Activated T-helper 17 cell treated with anti-CD3 and anti-CD28 coated beads, Interleukin-2, amount 50 U/mL, for 72 hours (primary cell): ENCODE measurements at regions not wholly inside any gene's neighbourhood (a gene's known extent, or its start where the extent isn't known, plus 50 kb on each side); places are given as distances from the start of the nearest gene placed in this dataset.

ENCODE experiments used
- ATAC-seq: fragments of 150-1000 bp; cut with Tn5 transposase; replicated peaks from 2 replicates; pipeline ENCODE4 v1.10.0; 2021; ENCODE audit warnings: mild to moderate bottlenecking, moderate library complexity
- H3K27ac Mint-ChIP-seq: one replicate; pipeline ENCODE4 v1.8.0; 2022; ENCODE audit warnings: mixed read lengths
- H3K27me3 Mint-ChIP-seq: one replicate; pipeline ENCODE4 v1.8.0; 2022; ENCODE audit warnings: mixed read lengths
- H3K36me3 Mint-ChIP-seq: one replicate; pipeline ENCODE4 v1.8.0; 2022; ENCODE audit warnings: low read depth, mild to moderate bottlenecking, mixed read lengths
- H3K4me1 Mint-ChIP-seq: one replicate; pipeline ENCODE4 v1.8.0; 2022; ENCODE audit warnings: mixed read lengths
- H3K4me3 Mint-ChIP-seq: one replicate; pipeline ENCODE4 v1.8.0; 2022; ENCODE audit warnings: mild to moderate bottlenecking, mixed read lengths
- H3K9me3 Mint-ChIP-seq: one replicate; pipeline ENCODE4 v1.8.0; 2022; ENCODE audit warnings: mixed read lengths

DNA sequence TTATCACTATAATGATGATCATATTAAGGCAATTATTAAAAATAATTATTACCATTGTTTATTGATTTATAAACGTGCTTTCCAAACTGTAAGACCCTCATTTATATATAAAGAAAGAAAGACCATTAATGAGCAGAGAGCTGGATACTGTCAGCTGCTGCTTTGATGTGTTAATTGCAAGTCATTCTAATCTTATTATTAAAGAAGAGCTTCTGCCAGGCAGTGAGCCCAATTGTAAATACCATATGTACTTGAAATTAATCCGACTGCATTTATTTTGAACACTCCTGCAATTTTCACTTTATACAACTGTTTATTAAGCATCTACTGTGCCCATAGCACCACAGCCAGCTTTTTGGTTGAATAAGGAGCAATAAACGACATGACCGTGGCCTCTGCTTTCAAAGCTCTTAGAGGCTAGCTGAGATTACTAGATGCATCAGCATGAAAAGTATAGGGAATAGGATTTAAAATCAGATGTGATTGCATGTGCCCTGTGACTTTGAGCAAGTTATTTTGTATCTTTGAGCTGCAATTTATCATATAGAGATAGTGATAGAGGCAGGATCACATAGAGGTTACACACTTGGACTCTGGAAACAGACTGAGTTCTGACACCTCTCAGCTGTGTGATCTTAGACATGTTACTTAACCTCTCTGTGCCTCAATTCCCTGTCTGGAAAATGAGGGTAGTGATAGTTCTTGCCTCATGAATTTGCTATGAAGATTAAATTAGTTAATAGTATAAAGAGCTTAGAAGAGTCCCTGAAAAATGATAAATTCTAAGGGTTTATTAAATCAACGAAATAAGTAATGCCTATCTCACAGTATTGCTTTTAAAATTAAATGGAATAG is 83.4 kb downstream of the MYCN start:
- Mint-ChIP-seq H3K27ac (no peak overlapping the region), H3K4me3 (no peak overlapping the region), H3K9me3 (no peaks in the 10 kb centered on the region), H3K36me3 (no peaks in the 10 kb centered on the region), H3K4me1 (no peaks in the 10 kb centered on the region), H3K27me3 (peaks cover 9% of the 10 kb centered on the region)
- ATAC-seq: no peak

DNA sequence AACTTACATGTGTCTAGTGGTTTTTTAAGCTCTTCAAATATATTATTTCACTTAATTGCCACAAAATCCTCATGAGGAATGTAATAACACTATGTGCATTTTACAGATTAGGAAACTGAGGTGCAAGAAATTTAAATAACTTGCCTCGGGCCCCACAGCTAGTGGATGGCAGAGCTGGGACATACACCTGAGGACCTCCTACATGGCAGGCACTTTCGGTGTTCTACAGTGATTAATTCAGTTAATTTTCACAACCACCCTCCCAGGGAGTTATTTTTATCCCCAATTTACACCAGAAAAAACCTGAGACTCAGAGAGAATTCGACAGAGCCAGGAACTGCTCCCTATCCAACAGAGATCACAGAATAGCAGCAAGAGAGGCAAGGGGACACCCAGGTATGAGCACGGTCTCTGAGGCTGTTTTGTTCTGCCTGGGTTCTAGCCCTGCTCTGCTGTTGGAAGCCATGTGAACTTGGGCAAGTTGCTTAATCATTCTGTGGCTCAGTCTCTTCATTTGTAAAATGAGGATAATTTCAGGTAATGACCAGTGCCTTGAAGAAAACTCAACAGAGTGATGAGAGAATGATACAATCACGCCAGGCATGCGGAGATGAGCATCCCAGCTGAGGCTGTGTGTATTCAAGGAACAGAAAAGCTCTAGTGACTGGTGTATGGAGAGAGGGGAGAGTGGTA is 82.3 kb downstream of the MYCN start:
- Mint-ChIP-seq H3K27ac (no peak overlapping the region), H3K36me3 (no peaks in the 10 kb centered on the region), H3K4me1 (no peaks in the 10 kb centered on the region), H3K9me3 (no peaks in the 10 kb centered on the region), H3K27me3 (peaks cover 6% of the 10 kb centered on the region), H3K4me3 (no peak overlapping the region)
- ATAC-seq: no peak

DNA sequence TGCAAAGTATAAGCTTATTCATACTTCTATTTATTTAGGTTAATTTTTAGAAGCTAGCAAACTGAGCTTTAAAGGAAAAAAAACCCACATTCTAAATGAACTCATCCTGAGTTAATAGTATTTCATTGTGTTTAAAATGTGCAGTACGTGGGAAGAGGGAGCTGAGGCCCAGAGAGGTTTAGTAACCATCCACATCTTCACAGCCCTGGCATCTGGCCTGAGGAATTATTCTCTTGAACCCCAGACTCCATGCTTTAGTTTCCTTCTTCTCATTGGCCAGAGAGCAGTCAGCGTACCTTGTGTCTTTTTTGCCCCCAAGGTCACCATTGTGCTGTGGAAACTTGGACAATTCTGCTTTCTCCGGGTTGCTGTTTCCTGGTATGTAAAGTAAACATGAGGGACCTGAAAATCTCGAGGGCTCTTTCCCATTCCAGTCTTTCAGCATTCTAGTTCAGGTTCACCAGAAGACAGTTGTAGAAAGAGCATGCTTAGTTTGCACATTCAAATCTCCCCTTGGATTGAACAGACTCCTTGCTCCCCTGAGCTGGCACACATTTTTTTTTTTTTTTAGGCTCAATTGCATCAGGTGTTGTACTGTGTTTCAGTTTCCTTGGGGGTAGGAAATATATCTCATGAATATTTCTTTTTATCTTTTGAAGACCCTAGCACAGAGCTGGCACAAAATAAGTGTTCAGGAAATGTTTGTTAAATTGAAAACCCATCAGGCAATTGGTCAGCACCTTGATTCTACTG is 81.4 kb downstream of the MYCN start:
- H3K4me1 Mint-ChIP-seq: no peaks in the 10 kb centered on the region
- H3K27ac Mint-ChIP-seq: no peak overlapping the region
- peaks cover 3% of the 10 kb centered on the region for H3K9me3 Mint-ChIP-seq
- no peak for ATAC-seq
- H3K4me3 Mint-ChIP-seq: no peak overlapping the region
- H3K36me3 Mint-ChIP-seq: no peaks in the 10 kb centered on the region
- peaks cover 8% of the 10 kb centered on the region for H3K27me3 Mint-ChIP-seq

DNA sequence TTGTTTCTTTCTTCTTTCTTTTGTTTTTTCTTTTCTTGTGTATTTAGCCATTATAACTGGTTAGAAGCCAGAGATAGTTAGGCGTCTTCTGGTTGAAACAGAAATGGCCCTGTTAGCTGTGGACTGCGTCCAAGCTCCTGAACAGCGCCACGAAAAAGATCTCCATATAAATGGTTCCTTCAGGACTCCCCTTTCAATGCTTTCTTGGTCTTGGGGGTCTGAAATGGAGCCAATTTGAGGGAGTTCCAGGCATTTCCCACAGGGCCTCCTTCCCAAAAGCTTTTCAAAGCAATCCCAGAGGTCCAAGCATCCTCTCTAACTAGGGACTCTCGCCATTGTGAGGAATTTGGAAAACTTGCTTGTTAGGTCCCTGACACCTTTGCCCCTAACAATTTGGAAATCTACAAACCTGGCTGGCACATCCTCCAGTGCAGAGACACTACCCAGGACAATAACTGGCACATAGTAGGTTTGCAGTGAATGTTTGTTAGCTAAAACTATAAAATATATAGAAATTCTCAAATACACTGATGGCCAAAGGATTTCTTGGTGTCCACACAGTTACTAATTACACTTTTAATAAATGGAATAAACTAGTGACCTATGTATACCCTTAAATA is 80.1 kb downstream of the MYCN start:
- H3K27me3 Mint-ChIP-seq: peaks cover 14% of the 10 kb centered on the region
- no peak for ATAC-seq
- no peaks in the 10 kb centered on the region for H3K4me1 Mint-ChIP-seq
- H3K9me3 Mint-ChIP-seq: peaks cover 3% of the 10 kb centered on the region
- no peaks in the 10 kb centered on the region for H3K36me3 Mint-ChIP-seq
- H3K4me3 Mint-ChIP-seq: no peak overlapping the region
- H3K27ac Mint-ChIP-seq: no peak overlapping the region

DNA sequence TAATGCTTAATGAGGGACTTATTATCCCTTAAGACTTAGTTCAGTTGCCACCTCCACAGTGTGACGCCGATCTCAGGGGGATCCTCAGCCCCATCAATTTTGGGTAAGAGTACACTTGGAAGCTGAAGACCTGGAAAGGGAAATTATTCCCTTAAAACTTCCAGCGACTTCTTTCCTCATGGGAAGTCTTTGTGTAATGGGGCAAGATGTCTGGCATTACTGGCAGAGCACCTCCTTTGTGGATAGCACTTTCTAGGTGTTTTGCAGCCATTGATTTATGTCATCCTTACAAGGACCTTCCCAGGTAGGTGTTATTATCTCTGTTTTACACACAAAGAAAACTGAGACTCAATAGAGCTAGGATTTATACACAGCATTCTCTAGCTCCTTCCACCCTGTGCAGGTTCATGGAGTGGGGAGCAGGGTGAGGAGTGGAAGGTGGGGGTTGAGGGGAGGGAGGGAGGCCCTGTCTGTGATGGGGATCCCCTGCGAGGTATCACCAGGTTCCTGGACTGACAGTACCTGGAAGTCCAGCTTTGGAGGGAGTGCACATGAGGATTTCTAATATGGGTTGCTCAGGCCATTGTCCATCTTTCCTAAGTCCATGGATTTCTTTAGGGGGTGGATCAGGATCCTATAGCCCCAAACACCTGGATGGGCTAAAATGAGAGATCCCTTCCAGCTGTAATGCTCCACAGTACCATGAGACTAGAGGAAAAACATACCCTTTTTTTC is 79.4 kb downstream of the MYCN start:
- Mint-ChIP-seq H3K4me1 (no peaks in the 10 kb centered on the region), H3K4me3 (no peak overlapping the region), H3K27ac (no peak overlapping the region), H3K27me3 (peaks cover 21% of the 10 kb centered on the region), H3K9me3 (peaks cover 3% of the 10 kb centered on the region), H3K36me3 (no peaks in the 10 kb centered on the region)
- no peak for ATAC-seq

DNA sequence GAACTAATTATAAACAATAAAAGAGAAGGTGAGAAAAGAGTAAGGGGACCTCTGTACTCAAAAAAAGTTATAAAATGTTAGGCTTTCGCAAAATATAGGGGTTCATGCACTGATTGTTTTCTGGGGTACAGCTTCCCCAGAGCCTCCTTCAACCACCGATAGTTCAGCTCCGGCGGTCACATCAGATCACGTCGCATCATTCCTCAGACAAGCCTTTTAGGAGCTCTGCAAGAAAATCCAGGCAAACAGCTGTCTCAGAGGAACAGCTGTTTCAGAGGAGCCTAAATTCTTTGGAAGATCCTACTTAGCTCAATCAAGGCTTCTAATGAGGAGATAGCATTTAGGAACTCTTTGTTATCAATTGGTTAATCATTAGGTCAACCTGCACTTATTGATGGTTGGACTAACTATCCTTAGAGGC is 78.7 kb downstream of the MYCN start:
- Mint-ChIP-seq H3K36me3 (no peaks in the 10 kb centered on the region), H3K4me1 (no peaks in the 10 kb centered on the region), H3K4me3 (no peak overlapping the region), H3K27me3 (peaks cover 26% of the 10 kb centered on the region), H3K27ac (no peak overlapping the region), H3K9me3 (peaks cover 3% of the 10 kb centered on the region)
- no peak for ATAC-seq

DNA sequence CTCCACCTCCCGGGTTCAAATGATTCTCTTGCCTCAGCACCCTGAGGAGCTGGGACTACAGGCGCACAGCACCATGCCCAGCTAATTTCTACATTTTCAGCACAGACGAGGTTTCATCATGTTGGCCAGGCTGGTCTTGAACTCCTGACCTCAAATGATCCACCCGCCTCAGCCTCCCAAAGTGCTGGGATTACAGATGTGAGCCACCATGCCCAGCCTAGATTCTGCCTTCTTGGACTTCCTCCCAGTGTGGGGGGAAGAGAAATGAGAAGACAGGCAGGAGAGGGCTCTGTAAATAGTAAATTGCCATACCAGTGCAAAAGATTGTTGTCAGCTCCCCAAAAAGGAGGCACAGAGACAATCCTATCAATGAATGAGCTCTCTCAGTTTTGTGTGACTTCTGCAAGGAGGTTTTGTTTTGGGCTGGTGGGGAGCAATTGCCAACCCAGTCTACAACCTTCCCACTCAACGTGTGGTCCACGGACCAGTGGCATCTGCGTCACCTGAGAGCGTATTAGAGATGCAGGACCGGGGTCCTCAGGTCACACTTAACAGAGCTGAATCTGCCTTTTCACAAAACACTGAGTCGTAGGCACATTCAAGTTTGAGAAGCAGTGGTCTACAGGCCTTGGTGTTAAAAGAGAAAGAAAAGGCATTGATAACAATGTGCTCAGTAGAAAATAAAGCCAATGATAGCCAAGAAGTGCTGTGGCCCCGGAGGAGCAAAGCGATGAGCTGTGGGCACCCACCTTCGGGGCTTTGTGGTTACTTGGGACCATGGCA is 78.1 kb downstream of the MYCN start:
- Mint-ChIP-seq H3K9me3 (peaks cover 3% of the 10 kb centered on the region), H3K27ac (no peak overlapping the region), H3K27me3 (peaks cover 28% of the 10 kb centered on the region), H3K4me3 (no peak overlapping the region), H3K4me1 (no peaks in the 10 kb centered on the region), H3K36me3 (no peaks in the 10 kb centered on the region)
- ATAC-seq: no peak

DNA sequence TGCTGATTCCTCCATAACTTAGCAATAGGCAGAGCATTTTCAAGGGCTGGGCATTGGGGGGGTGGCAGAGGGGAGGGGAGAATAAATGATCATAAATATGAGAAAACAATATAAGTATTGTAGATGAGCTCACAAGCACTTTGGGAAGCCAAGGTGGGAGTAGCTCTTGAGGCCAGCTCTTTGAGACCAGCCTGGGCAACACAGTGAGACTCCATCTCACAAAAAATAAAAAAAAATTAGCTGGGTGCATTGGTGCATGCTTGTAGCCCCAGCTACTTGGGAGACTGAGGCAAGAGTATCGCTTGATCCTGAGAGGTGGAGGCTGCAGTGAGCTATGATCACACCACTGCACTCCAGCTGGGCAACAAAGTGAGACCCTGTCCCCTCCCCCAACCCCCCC is 75.9 kb downstream of the MYCN start:
- Mint-ChIP-seq H3K4me1 (no peaks in the 10 kb centered on the region), H3K27me3 (peaks cover 28% of the 10 kb centered on the region), H3K4me3 (no peak overlapping the region), H3K9me3 (peaks cover 3% of the 10 kb centered on the region), H3K36me3 (no peaks in the 10 kb centered on the region), H3K27ac (no peak overlapping the region)
- ATAC-seq: no peak

DNA sequence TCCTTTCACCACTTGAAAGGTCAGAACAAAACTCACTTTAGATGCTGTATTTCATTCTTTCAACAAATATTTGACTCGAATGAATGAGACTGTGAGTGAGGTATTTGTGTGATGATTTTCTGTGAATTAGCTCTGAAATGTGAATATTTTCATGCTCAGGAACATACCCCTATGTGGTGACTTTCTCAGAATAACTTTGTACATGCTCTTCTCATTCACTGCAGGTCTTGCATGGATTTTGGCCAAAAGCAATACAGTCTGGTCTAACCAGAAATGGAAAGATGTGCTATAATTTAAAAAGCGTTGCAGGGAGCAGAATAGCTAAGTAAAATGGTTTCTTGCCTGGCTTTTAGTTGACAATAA is 75.5 kb downstream of the MYCN start:
- no peak overlapping the region for H3K4me3 Mint-ChIP-seq
- H3K9me3 Mint-ChIP-seq: peaks cover 3% of the 10 kb centered on the region
- no peaks in the 10 kb centered on the region for H3K4me1 Mint-ChIP-seq
- H3K27me3 Mint-ChIP-seq: peaks cover 28% of the 10 kb centered on the region
- no peak for ATAC-seq
- H3K27ac Mint-ChIP-seq: no peak overlapping the region
- no peaks in the 10 kb centered on the region for H3K36me3 Mint-ChIP-seq

DNA sequence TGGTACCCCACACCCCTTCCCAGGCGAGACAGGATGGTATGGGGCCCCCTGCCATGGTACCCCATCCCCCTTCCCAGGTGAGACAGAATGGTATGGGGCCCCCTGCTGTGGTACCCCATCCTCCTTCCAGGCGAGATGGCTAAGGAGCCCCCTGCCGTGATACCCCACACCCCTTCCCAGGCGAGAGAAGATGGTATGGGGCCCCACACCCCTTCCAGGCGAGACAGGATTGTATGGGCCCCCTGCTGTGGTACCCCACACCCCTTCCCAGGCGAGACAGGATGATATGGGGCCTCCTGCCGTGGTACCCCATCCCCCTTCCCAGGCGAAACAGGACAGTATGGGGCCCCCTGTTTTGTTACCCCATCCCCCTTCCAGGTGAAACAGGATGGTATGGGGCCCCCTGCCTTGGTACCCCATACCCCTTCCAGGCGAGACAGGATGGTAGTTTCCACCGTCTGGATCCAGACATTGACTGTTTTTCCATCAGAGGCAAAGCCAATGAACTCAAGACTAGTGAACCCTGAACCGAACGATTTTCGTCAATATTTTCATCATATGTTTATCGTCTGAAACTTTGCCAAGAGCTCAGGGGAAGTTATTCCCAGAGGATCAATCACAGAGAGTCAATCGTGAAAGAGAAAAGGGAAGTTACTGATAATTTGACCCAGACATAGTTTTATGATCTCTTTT is 75.0 kb downstream of the MYCN start:
- Mint-ChIP-seq H3K27ac (no peak overlapping the region), H3K9me3 (peaks cover 3% of the 10 kb centered on the region), H3K4me3 (no peak overlapping the region), H3K36me3 (no peaks in the 10 kb centered on the region), H3K4me1 (no peaks in the 10 kb centered on the region), H3K27me3 (peaks cover 28% of the 10 kb centered on the region)
- ATAC-seq: no peak

DNA sequence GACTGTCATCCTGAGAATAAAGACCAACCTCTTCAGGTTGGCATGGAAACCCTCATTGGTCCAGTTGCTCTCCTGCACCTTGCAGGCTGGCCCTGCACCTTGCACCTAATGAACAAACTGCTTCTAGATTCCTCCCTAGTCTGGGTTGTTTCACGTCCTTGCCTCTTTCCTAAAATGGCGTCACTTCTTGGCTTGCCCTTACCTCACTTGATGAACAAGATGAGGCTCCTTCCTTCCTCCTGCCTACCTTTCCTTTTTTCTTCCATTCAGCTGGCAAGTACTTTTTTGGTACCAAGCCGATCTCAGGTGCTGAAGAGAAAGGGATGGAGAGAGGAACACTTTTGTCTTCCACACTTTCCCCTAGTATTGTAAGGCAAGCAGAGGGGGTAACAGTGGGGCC is 74.5 kb downstream of the MYCN start:
- peaks cover 3% of the 10 kb centered on the region for H3K9me3 Mint-ChIP-seq
- no peaks in the 10 kb centered on the region for H3K36me3 Mint-ChIP-seq
- no peak for ATAC-seq
- H3K4me3 Mint-ChIP-seq: no peak overlapping the region
- no peaks in the 10 kb centered on the region for H3K4me1 Mint-ChIP-seq
- H3K27me3 Mint-ChIP-seq: peaks cover 28% of the 10 kb centered on the region
- no peak overlapping the region for H3K27ac Mint-ChIP-seq

DNA sequence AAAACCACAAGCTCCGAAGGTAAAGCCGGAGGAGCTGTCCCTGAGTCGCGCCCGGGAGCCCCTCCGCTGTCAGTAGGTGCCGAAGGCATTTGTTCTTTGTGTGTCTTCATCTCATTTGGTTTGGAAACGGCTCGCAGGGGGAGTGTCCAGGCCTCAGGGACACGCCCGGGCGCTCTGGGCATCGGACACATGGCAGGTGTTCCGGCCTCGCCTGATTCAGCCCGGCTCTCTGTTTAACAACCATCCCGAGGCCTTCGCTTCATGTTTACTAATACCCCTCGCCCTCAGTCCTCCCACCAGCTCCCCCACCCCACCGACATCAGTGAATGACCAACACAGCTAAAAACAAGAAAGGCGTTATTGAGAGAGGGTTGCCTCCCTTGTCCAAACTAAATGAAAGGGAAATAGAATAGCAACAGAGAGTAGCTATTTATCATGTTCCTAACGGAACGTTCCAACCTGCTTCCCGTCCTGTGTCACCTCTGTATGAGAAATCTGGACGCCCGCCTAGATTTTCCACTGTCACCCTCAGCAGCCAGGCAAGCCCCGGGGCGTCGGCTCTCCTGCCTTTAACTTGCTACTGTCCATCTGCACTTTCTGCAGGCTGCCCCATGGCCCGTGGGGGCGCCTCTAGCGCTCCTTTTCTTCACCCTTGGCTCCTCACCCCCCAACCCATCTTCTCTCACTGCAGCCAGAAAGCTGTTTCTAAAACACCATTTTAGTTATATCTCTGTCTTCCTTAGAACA is 73.9 kb downstream of the MYCN start:
- H3K36me3 Mint-ChIP-seq: no peaks in the 10 kb centered on the region
- H3K27me3 Mint-ChIP-seq: peaks cover 26% of the 10 kb centered on the region
- no peak overlapping the region for H3K4me3 Mint-ChIP-seq
- H3K9me3 Mint-ChIP-seq: peaks cover 3% of the 10 kb centered on the region
- no peak overlapping the region for H3K27ac Mint-ChIP-seq
- H3K4me1 Mint-ChIP-seq: no peaks in the 10 kb centered on the region
- no peak for ATAC-seq
